ENCODE measurements at regions not wholly inside any gene's neighbourhood (a gene's known extent, or its start where the extent isn't known, plus 50 kb on each side); places are given as distances from the start of the nearest gene placed in this dataset.

GRCh38 chr4:176967586-176967985 is 174.9 kb upstream of the VEGFC start:
- intact Hi-C loops (cut with DNase I) = no loop called here

DNA sequence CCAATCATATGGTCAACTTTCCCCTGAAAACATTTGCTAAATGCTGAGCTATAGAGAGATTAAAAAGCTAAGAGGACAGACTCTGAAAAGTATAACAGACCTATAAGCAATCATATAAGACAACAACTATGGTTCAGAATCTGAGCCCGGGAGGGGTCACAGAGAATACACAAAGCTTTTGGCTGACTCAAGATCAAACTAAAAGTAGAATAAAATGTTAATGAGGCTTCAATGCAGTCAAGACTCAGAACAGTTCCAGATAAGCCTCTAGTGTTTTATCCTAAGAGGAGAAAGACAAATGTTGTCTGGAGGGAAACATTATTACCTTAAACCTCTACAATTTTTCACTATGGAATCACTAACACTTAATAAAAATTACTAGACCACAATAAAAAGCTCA is 175.4 kb upstream of the VEGFC start:
- intact Hi-C loops (cut with DNase I) = no loop called here

More at GRCh38 chr4:176967586-176967985, 174.9 kb upstream of the VEGFC start:
- no peak for DNase-seq

GRCh38 chr4:176969011-176969410 is 176.3 kb upstream of the VEGFC start:
- intact Hi-C loops (cut with DNase I) = no loop called here

More for the DNA sequence above, 175.4 kb upstream of the VEGFC start:
- DNase-seq = no peak

GRCh38 chr4:176970853-176971252 is 178.1 kb upstream of the VEGFC start:
- intact Hi-C loops (cut with DNase I) = no loop called here
- no peak for DNase-seq

More at GRCh38 chr4:176969011-176969410, 176.3 kb upstream of the VEGFC start:
- no peak for DNase-seq

DNA sequence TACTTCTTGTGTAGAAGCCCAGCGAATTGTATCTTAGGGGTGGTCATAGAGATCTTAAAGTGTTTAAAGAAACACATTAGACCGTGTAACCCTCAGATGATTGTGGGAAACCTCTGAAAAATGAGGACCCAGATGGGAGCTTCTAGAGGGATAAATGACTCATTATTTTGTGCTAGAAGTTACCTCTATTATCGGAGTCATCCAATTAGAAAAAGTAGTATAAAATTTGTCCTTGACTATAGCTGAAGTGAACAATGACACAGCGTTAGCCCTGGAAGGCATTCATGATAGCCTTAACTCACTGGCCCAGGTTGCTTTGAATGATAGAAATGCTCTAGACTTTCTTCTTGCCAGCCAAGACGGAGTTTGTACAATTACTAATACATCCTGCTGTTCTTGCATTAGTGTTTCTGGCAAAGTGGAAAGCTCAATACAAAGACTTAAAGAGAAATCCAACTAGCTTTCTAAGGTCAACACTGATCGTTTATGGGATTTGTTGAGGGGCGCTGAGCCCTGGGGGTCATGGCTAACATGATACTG is 178.9 kb upstream of the VEGFC start:
- DNase-seq = no peak
- intact Hi-C loops (cut with DNase I) = no loop called here

GRCh38 chr4:176979416-176979815 is 186.7 kb upstream of the VEGFC start:
- intact Hi-C loops (cut with DNase I) = no loop called here

GRCh38 chr4:176981074-176981473 is 188.4 kb upstream of the VEGFC start:
- intact Hi-C loops (cut with DNase I) = no loop called here
- no peak for DNase-seq

More at GRCh38 chr4:176979416-176979815, 186.7 kb upstream of the VEGFC start:
- no peak for DNase-seq

GRCh38 chr4:176981551-176981950 is 188.8 kb upstream of the VEGFC start:
- intact Hi-C loops (cut with DNase I) = no loop called here
- DNase-seq = no peak

GRCh38 chr4:176988226-176988625 is 195.5 kb upstream of the VEGFC start:
- no peak for DNase-seq
- intact Hi-C loops (cut with DNase I) = no loop called here

GRCh38 chr4:176989186-176989585 is 196.5 kb upstream of the VEGFC start:
- intact Hi-C loops (cut with DNase I) = no loop called here
- DNase-seq = no peak

DNA sequence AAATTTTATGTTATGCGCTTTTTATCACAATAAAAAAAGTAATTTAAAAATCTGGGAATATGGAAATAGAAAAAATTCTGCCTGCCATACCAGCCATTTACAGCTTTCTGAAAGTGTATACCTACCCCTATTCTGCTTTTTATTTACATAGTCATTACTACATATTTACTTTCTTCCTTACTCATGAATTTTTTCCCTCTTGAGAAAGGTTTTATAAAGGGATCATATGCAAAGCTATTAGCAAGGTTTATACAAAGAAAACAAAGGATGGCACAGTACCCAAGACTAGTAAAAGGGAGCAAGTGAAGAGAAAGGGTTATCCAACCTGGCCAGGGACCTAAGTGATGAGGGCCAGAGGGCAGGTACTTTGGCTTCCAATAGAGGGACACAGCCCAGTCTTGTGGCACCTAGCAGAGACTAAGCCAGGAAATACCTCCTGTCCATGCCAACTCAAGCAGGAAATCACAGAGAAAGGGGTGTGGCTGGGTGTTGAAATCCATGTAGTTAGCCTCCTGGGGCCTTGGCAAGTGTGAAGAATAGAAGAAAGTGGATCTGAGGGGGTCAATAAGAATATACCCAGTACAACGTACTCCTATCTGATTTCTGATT is 207.3 kb upstream of the VEGFC start:
- intact Hi-C loops (cut with DNase I) = no loop called here
- DNase-seq = no peak

GRCh38 chr4:177001271-177002175 is 208.8 kb upstream of the VEGFC start:
- peak in 23 of 42 donors; percentile 6 to 77 (median 39) for DNase-seq
- intact Hi-C loops (cut with DNase I) = no loop called here

DNA sequence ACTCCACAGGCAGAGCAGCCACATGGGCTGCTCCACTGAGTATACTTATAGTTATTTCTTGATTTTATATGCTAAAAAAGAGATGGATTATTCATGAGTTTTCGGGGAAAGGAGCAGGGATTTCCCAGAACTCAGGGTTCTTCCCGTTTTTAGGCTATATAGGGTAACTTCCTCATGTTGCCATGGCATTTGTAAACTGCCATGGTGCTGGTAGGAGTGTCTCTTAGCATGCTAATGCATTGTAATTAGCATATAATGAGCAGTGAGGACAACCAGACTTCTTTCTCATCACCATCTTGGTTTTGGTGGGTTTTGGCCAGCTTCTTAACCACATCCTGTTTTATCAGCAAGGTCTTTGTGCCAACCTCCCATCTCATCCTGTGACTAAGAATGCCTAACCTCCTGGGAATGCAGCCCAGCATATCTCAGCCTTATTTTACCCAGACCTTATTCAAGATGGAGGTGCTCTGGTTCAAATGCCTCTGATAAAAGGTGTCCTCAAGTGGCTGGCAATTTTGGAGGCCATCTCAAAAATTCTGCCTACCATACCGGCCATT is 213.0 kb upstream of the VEGFC start:
- DNase-seq = no peak
- intact Hi-C loops (cut with DNase I) = no loop called here

DNA sequence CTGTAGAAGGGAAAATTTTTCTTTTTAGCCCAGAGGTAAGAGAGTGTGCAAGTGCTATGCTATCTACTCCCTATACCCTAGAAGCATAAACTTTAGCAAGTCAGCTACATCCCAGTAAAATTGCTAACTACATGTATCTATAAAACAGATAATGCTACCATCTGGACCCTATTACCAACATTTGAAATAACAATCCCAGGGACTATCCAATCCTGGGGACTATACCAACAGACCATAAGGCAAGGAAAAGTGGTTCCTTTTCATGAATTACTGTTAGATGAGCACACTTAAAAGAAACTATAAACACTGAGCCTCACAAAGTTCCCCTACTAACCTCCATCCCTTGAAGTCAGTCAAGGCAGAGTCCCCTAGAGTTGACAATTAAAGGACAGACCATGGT is 213.6 kb upstream of the VEGFC start:
- intact Hi-C loops (cut with DNase I) = no loop called here
- no peak for DNase-seq

DNA sequence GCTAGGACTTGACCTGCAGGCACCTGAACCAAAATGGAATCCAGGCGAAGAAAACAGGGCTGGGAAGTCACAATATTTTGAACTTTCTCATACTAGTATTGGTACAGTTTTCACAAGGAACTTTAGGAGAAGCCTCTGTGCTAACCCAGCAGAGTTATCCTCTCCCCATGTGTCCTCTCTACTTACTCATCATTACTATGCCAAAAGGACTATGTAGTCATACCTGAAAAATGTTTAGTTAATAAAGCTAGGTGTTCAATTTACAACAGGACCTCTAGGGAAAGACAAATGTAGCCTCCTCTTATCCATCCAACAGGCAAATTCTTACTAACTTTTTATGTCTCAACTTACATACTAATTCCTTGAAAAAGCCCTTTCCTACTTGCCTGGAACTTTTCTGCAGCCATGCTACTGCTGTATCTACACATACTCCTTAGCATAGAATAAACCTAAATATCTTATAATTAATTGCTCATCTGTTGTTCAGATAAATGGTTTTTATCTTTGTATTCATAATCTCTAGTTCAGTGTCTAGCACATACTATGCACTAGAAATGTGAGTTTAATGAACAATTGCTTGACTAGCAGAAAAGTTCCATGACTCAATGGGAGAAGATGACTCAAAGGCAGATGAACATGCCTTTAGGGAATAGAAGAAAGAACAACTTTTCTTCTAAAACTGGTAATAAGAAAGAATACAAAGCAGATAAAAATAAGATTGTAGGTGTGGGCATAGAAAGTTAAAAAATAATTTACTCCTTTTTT is 215.5 kb upstream of the VEGFC start:
- intact Hi-C loops (cut with DNase I) = no loop called here
- no peak for DNase-seq

DNA sequence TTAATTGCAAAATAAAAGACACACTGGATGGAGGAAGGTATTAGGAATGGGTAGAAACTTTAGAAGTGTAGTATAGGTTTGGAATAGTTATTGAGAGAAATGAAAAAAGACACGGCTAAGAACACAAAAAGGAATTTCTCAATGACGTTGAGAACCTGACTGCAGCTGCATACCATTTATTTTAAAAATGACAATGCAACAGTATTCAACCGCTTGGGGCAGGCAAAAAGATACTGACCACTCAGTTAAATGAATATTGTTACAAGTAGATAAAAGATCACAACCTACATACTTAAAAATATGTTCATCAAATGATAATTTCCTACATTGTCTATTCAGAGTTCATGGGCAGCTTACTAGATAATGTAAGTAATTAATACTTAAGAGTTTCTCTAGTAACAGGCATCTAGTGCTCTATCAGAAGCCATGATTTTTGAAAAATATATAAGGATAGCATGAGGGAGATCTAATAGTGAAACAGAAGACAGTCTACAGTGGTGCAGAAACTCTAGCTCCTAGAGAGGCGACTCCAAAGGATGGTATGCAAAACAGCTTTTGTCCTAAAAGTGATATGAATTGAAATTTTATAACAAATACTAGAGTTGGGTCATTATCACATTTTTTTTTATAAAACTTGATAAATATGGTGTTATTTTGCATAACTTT is 216.2 kb upstream of the VEGFC start:
- DNase-seq = no peak
- intact Hi-C loops (cut with DNase I) = no loop called here

- intact Hi-C loops (cut with DNase I) = no loop called here
- peak in 22 of 42 donors; percentile 3 to 79 (median 28) for DNase-seq
Measured at GRCh38 chr4:177010418-177010817, 217.7 kb upstream of the VEGFC start.

GRCh38 chr4:177012918-177013545 is 220.3 kb upstream of the VEGFC start:
- DNase-seq = no peak
- intact Hi-C loops (cut with DNase I) = no loop called here

Data from head of caudate nucleus (tissue), 42 donors.